Nephron (organoid): ENCODE measurements at regions not wholly inside any gene's neighbourhood (a gene's known extent, or its start where the extent isn't known, plus 50 kb on each side); places are given as distances from the start of the nearest gene placed in this dataset.

Experiments used
- H3K27ac Mint-ChIP-seq, 3 experiments: 2 replicates each; pipeline ENCODE4 v1.8.0; 2020; ENCODE audit warnings: mixed read lengths in 3 of 3, mild to moderate bottlenecking in 2 of 3, moderate library complexity in 1 of 3
- H3K27me3 Mint-ChIP-seq: 2 replicates; pipeline ENCODE4 v1.8.0; 2021; ENCODE audit warnings: low read depth, mild to moderate bottlenecking, moderate library complexity, mixed read lengths
- H3K36me3 Mint-ChIP-seq: 2 replicates; pipeline ENCODE4 v1.8.0; 2020; ENCODE audit warnings: low read depth, mixed read lengths
- H3K4me1 Mint-ChIP-seq: 2 replicates; pipeline ENCODE4 v1.8.0; 2020; ENCODE audit warnings: mixed read lengths
- H3K4me3 Mint-ChIP-seq, 3 experiments: 2 replicates each; pipeline ENCODE4 v1.8.0; 2020; ENCODE audit warnings: mild to moderate bottlenecking in 3 of 3, mixed read lengths in 3 of 3, moderate library complexity in 2 of 3
- H3K9me3 Mint-ChIP-seq: 2 replicates; pipeline ENCODE4 v1.8.0; 2020; ENCODE audit warnings: mixed read lengths
- TF ChIP-seq, protein P1 (sequence below), 3 experiments: fragments of 200-600 bp; sonication (generic); IDR thresholded peaks; one replicate each; pipeline ENCODE4 v1.5.0; 2021; ENCODE audit warnings: antibody characterized with exemption in 3 of 3; ENCODE audit not compliant: unreplicated experiment in 3 of 3

DNA sequence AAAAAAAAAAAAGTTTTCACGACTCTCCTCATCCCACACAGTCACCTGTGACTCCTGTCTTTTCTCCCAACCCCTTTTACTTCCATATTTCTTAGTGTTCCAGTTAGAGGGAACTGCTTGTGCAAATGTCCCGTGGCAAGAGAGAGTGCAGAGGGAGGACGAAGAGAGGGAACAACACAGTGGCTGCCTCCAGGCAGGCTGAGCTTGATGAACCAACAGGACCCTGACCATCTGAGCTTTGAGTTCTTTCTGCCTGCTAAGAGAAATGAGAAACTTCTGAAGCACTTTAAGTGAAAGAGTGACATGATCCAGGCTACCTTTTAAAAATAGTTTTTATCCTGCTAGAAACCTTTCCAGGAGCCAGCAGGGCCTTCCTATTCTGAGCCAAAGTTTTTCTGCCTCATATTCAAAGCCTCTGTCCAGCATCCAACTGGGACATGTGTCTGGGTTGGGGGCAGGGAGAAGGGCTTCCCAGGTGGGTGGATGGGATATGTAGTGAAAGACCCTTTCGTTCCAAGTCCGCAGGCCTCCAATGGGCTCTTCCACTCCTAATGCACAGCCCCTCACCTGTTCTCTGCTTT, 239.9 kb downstream of the OPA1 start:
- no peak overlapping the region for H3K4me3 Mint-ChIP-seq
- H3K9me3 Mint-ChIP-seq: no peaks in the 10 kb centered on the region
- H3K36me3 Mint-ChIP-seq: no peaks in the 10 kb centered on the region
- peaks cover 47% of the 10 kb centered on the region for H3K27me3 Mint-ChIP-seq
- TF ChIP-seq, protein P1, sequence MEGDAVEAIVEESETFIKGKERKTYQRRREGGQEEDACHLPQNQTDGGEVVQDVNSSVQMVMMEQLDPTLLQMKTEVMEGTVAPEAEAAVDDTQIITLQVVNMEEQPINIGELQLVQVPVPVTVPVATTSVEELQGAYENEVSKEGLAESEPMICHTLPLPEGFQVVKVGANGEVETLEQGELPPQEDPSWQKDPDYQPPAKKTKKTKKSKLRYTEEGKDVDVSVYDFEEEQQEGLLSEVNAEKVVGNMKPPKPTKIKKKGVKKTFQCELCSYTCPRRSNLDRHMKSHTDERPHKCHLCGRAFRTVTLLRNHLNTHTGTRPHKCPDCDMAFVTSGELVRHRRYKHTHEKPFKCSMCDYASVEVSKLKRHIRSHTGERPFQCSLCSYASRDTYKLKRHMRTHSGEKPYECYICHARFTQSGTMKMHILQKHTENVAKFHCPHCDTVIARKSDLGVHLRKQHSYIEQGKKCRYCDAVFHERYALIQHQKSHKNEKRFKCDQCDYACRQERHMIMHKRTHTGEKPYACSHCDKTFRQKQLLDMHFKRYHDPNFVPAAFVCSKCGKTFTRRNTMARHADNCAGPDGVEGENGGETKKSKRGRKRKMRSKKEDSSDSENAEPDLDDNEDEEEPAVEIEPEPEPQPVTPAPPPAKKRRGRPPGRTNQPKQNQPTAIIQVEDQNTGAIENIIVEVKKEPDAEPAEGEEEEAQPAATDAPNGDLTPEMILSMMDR (IDR thresholded peaks at IDR 0.05; ENCODE audit: unreplicated experiment in 3 of 3): no peak
- H3K27ac Mint-ChIP-seq: peak overlapping the region in 1 of 3 experiments; percentile 28
- H3K4me1 Mint-ChIP-seq: peaks cover 28% of the 10 kb centered on the region

DNA sequence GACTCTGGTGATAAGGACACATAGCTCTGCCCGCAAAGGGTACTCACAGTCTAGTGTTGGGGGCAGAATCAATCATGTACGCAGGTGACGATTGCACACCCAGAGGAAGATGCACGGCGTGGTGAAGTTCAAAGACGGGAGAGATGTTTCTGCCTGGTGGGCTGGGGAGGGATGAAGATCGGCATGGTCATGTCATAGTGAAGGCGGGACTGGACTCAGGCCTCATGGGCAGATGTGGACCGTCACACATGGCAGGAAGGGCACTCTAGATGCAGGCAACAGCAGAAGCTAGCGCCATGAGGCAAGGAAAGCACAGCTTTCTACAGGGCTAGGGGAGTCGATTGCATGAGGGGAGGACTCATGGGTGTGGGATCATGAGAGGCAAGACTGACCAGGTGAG, 240.6 kb downstream of the OPA1 start:
- Mint-ChIP-seq H3K27ac (no peak overlapping the region), H3K4me3 (no peak overlapping the region), H3K36me3 (no peaks in the 10 kb centered on the region), H3K27me3 (peaks cover 44% of the 10 kb centered on the region), H3K4me1 (peaks cover 21% of the 10 kb centered on the region), H3K9me3 (no peaks in the 10 kb centered on the region)
- TF ChIP-seq, protein P1 (IDR thresholded peaks at IDR 0.05; ENCODE audit: unreplicated experiment in 3 of 3): no peak

DNA sequence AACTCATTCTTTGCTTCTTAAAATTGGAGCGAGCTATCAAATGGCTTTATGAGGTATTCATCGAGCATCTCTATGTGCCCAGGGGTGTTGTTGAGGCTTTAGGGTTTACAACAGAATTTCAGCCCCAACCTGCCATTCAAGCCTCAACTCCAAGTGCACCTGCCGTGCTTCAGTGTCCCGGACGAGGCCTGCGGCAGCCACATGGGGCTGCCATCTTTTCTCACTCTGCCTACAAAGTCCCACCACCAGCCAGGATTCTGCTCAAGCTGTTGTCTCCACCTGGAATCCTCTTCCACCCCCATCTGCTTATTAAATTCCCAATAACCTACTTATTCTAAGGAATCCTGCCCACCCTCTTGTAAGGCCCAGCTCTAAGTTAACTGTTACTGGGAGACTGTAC, 242.4 kb downstream of the OPA1 start:
- Mint-ChIP-seq H3K36me3 (no peaks in the 10 kb centered on the region), H3K4me3 (no peak overlapping the region), H3K27ac (no peak overlapping the region), H3K9me3 (no peaks in the 10 kb centered on the region), H3K27me3 (peaks cover 43% of the 10 kb centered on the region), H3K4me1 (peaks cover 12% of the 10 kb centered on the region)
- TF ChIP-seq, protein P1 (IDR thresholded peaks at IDR 0.05; ENCODE audit: unreplicated experiment in 3 of 3): no peak

DNA sequence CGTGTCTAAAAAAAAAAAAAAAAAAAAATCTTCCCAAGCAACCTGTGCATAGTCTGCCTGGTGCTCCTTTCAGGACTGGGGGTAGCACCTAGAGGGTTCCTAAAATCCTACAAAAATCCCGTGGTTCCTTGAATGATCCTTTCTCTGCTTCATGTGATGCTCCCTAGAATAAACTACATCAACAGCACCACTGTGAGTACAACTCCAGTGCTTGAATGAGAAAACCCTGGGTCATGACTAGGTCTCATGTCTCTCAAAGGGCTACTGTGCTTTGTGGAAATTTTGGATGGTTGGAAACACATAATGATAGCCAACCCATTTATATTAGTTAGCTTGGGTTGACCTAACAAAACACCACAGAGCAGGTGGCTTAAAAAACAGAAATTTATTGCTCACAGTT, 243.5 kb downstream of the OPA1 start:
- Mint-ChIP-seq H3K4me1 (peaks cover 17% of the 10 kb centered on the region), H3K36me3 (no peaks in the 10 kb centered on the region), H3K4me3 (no peak overlapping the region), H3K27ac (no peak overlapping the region), H3K9me3 (no peaks in the 10 kb centered on the region), H3K27me3 (peaks cover 45% of the 10 kb centered on the region)
- TF ChIP-seq, protein P1 (IDR thresholded peaks at IDR 0.05; ENCODE audit: unreplicated experiment in 3 of 3): no peak

DNA sequence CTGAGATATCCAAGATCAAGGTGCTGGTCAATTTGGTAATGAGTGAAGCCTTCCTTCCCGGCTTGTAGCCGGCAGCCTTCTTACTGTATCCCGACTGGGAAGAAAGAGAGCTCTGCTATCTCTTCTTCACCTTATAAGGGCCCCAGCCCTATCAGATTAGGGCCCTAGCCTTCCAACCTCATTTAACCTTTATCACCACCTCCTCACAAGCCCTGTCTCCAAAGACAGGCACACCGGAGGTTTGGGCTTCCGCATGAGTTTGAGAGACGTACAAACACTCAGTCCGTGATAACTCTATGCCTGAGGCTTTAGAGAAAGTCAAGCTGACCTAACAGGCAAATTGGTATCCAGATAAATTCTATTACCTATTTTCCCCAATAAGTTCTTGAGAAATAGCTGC, 243.9 kb downstream of the OPA1 start:
- no peaks in the 10 kb centered on the region for H3K36me3 Mint-ChIP-seq
- no peaks in the 10 kb centered on the region for H3K9me3 Mint-ChIP-seq
- TF ChIP-seq, protein P1 (IDR thresholded peaks at IDR 0.05; ENCODE audit: unreplicated experiment in 3 of 3): no peak
- no peak overlapping the region for H3K27ac Mint-ChIP-seq
- H3K4me1 Mint-ChIP-seq: peaks cover 19% of the 10 kb centered on the region
- H3K4me3 Mint-ChIP-seq: no peak overlapping the region
- peaks cover 43% of the 10 kb centered on the region for H3K27me3 Mint-ChIP-seq

DNA sequence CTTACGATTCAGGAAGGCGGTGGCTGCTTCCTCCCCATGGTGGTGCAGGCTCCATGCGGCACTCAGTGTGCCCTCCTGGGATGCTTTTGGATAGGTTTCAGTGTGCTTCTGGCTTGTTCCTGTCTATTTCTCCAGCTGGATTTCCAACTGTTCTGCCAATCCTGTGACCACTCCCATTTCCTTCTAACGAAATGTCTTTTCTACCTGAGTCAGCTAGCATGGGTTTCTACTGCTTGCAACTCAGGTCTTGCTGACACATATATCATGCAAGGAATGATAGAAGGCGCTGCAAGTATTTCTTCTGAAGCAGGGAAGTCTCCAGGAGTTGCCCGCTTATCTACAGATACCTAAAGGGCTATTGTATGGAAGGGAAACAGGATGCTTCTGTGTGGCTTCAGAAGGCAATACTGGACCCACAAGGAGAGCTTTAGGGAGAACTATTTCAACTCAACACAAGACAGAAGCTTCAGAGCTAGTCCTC, 244.4 kb downstream of the OPA1 start:
- peaks cover 38% of the 10 kb centered on the region for H3K27me3 Mint-ChIP-seq
- H3K27ac Mint-ChIP-seq: no peak overlapping the region
- H3K36me3 Mint-ChIP-seq: no peaks in the 10 kb centered on the region
- H3K4me1 Mint-ChIP-seq: peaks cover 15% of the 10 kb centered on the region
- no peaks in the 10 kb centered on the region for H3K9me3 Mint-ChIP-seq
- TF ChIP-seq, protein P1 (IDR thresholded peaks at IDR 0.05; ENCODE audit: unreplicated experiment in 3 of 3): no peak
- no peak overlapping the region for H3K4me3 Mint-ChIP-seq
